GM21619 (cell line): ENCODE measurements at regions not wholly inside any gene's neighbourhood (a gene's known extent, or its start where the extent isn't known, plus 50 kb on each side); places are given as distances from the start of the nearest gene placed in this dataset.
"Not testable (repeated sequence)": the region's sequence is repeated elsewhere in the genome, so short reads cannot be mapped to it uniquely, and the experiment has no call there.

ENCODE experiments used
- ATAC-seq: cut with Tn5 transposase; IDR thresholded peaks from one replicate; pipeline ENCODE4 v1.9.1; 2021; ENCODE audit not compliant: unreplicated experiment

DNA sequence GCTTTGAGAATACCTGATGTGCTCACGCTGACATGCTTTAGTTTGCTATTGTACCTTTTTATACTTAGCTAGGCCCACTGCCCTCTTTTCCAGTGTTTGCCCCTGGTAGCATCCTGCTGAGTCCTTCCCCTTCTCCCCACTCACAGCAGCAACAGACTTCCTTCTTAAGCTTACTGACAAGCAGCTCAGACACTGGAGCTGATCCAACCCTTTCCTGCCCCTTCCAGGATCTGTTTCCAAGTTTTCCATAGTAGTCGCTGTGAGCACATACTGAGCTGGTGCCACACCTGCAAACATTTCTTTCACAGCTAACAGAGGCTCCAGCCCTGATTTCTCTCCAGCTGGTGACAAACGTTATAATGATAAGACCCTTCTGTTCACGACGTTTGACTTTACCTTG, 991.4 kb upstream of the CELF4 start:
- no peak for ATAC-seq

DNA sequence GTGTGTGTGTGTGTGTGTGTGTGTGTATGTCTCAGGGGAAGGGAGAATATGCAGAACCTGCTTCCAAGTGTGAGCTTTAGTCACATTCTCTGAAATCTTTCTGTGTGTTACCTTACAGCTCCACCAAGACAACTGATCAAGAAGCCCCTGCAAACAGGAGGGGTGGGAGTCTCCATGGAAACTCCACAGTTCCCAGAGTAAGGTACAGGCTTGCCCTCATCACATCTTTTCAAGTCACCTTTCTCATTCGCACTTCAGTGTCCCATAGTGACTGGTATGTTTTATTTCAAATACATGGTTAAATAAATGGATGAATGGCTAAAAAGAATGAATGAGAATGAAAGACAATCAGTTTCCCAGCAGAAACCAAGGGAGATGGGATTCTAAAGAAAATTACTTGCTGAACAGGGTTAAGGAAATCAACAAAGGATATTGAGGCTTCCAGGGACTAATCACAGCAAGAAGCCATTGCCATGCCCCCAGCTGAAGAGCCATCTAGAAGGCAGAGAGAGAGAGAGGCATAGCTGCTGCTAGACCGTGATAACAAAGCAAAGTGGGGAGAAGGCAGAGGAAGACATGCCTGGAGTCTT, 987.2 kb upstream of the CELF4 start:
- no peak for ATAC-seq

DNA sequence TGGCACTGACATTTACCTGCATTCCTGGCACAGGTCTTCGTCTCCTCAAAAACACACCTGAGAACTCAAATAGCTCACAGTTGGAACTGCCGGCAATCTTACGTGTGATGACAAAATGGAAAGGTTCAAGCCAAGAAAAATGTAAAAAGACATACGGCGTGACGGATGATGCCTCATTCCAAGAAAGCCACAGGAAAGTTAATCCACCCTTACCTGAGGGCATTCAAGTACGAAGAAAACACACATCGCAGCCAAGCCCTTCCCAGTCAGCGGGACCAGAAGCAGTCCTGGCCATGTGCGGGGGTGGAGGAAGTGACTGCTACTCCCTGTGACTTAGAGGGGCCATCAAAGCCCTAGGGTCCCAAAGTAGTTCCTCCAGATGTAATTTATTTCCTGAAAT, 986.3 kb upstream of the CELF4 start:
- no peak for ATAC-seq

DNA sequence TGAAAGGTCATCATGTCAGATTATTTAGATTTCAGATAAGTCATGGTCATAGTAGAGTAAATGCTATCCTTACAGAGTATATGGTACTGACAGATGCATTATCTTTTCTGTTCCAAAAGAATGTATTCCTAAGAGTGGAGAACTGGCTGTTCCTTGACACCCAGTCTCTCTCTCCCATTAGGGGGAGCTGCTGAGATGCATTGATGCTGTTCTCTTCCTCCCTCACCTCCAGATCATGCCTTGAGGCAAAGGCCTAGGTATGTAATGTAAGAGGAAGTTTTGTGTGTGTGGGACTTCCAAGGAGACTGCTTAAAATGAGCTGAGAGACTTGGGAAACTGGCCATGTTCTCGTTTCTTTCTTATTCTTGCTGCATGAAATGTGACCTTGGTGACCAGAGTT, 979.5 kb upstream of the CELF4 start:
- ATAC-seq = no peak

DNA sequence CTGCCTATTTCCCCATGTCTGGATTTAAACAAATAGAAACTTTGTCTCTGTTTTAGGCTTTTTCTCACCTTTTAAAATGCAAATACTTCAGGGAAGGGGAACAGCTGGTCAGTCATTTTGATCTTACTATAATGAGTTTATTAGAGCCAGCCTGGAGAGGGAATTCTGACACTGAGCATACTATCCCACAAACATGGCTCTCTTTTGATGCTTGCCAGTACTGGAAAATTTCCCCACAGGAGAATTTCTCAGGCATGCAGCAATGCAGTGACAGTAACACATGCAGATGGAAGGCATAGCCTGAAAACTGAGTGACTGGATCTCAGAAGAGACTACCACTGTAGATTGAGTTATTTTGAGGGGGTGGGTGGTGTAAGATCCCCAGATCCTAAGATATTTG, 974.3 kb upstream of the CELF4 start:
- ATAC-seq = no peak

DNA sequence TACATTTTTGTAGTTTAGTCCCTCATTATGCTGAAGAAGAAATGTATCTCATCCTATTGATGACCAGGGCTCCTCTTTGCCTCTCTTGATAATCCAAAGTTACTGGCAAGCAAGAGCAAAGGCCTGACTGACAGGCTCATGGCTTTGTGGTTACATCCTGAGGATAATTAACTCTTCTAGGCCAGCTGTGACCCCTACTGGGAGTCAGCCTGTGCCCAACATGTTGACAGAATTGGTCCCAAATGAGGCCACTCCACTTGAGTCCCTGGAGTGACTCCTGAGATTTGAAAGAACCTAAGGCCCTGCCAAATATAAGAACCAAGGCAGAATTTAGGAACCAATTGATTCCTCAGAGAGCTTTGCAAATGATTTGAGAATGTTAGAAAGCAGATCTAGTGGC, 973.8 kb upstream of the CELF4 start:
- no peak for ATAC-seq

DNA sequence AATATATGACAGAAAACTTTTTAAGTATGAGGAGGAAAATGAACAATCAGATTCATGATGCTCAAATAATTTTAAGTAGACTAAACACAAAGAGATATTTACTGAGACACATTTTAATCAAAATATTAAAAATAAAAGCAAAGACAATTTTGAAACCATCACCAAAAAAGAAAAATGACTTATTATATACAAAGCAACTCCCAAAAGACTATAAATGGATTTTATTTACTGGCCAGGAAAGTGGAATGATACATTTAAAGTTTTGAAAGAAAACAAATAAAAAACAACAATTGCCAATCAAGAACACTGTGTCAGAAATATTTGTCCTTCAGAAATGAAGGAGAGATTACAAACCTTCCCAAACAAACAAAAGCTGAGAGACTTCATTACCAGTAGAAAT, 968.5 kb upstream of the CELF4 start:
- no peak for ATAC-seq

DNA sequence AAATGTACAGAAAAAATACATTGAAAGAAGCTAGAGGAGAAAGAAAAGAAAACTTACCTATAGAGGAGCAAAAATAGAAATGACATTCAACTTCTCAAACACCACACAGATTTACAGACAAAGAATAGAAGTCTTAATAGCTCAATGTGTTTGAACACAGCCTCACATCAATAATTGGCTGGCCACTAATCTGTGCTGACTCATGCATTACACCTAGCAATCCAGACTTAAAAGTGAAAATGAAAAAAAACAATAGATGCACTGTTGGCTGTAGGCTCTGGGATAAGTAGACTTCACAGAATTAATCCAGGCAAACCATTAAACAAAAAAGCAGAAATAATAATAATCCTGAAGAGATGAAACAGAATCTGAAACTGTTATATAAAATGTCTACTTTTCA, 961.3 kb upstream of the CELF4 start:
- no peak for ATAC-seq

DNA sequence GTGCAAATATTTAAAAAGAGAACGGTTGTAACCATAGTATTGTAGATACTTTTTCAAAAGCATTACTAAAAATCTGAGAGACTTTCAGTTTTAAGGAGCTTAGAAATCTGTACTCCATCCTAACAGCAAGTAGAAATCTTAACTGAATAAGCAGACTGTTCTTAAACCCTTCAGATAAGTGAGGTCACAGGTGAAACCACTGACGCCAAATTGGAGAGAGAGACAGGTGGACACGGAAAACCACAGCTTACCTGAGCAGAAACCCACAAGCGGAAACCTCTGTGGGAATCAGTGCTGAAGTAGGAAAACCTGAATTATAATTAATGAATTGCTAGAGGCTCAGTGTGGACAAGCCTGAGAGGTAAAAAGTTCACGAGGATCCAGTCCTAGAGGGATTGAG, 959.4 kb upstream of the CELF4 start:
- ATAC-seq = no peak

DNA sequence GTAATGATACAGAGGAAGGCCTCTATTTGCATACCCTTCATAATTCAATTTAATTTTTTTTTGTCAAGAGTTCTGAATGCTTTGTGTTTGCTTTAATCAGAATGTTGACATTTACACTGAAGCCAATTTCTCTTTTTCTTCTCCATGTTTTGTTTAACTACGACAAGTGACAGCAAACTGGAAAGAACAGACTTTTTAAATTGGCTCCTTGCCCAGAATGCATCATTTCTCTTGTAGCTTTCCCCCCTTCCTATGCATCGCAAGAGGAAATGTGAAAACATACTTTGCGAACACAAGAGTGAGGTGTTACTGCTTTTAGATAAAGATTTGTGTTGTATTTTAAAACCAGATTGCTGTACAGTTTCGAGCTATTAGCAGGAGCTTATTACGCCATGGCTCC, 955.2 kb upstream of the CELF4 start:
- no peak for ATAC-seq

DNA sequence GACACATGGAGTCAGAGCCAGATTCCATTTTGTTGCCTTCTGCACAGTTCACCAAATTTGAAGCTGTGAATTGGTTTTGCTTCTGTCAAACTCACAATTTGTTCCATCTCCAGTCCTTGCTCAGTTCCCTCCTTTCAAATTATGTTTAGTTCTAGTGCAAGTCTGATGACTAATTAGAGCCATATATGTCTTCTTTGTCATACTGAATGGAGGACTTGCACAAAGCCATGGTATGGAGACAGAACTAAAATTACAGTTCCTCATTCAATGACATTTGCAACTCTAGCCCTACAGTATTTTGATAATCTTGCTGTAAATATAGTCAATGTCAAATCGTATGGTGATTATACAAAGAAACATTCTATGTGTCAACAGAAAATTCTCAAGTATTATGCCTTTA, 936.9 kb upstream of the CELF4 start:
- no peak for ATAC-seq

DNA sequence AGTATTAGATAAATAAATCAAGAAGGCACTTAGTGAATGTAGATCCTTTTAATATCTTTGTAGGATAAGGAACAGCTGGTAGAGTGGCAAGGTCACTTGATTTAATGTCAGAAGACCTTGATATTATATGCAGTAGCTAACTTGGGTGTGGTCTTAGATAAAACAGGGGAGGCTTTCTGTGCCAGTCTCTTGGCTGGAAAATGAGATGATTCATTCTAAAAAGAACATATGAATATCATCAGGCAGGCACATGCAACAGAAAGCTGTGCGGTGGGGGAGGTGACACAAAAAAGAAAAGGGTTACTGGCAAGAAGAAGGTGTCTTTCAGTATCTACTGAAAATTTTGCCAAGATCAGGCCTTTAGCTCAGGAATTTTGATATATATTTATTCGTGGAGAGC, 931.7 kb upstream of the CELF4 start:
- ATAC-seq = no peak

DNA sequence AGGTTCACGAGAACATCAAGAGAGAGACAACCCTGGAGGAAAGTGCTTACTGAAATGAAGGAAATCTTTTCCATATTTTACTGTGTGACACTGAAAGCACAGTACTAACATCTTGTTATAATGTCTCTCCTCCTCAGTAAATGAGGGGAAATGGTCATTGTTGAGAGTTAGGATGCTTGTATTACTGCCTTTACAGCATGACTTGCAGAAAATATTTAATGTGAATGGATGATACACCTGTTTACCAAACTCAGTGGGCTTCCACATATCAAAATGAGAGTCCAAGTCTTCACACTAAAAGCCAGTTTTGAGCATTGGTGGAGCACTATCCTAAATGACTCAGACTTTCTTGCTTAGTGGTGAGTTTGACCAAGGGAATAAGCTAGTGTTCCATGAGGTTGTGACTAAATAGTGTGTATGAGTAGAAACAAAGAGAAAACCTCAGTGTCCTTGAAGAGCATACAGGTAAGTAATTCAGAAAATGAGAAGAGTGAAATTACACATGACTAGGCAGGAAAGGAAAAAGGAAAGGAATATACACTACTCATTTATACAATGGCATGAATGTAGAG, 930.7 kb upstream of the CELF4 start:
- no peak for ATAC-seq

DNA sequence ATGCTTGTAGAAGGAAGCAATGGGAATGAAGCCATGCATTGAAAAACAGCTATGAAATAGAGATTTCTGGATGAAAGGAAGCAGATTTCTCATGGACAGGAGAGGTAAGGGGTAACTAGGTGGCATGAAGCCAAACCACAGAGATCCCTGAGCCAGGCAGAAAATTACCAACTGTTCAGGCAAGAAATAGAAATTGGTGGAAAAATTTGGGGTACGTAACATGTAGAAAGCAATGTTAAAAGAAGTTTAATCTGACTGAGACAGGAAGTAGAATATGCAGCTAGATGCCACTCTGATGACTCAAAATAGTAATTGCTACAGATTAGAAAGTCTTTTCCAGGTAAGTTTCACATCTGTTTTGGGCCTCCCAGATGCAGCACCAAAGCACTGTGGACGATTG, 928.5 kb upstream of the CELF4 start:
- no peak for ATAC-seq

DNA sequence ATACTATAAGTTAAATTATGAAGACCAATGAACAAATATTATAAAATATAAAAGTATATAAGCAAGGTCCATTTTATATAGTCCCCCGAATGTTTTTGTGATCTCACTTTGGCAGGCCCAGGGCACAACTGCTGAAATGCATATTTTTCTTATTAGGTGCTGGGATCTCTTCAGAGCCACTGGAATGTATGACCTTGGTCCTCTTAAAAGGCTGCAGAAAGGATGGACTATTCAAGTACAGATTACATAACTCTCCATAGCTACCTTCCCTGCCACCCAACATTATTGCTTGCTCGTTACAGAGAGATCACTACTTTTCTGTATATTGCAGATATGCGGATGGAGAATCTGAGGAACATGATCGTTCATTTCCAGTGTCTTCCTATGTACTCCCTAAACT, 925.6 kb upstream of the CELF4 start:
- no peak for ATAC-seq

DNA sequence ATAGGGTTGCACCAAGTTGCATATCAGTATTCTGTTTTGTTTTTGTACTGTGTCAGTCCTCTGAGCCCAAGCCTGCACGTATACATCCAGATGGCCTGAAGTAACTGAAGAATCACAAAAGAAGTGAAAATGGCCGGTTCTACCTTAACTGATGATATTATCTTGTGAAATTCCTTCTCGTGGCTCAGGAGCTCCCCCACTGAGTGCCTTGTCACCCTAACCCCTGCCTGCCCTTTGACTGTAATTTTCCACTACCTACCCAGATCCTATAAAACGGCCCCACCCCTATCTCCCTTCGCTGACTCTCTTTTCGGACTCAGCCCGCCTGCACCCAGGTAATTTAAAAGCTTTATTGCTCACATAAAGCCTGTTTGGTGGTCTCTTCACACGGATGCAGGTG, 924.1 kb upstream of the CELF4 start:
- ATAC-seq = not testable (repeated sequence)

DNA sequence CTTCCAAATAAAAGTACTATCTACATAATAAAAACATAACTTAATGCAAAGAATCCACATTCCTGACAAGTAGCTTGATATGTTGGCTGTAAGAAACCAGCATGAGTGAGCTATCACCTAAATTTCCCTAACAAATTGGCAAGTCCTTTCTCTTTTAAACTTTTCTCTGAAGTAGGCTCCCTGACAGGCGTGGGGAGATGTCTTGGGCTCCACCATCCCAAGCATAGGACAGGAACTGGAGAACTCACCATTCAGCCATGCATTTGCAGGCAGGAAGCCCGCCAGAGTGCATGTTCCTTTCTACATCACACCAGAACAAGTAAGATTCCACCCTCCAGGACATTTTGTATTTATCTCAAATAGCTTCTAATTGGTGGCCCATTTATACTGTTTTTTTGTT, 921.9 kb upstream of the CELF4 start:
- ATAC-seq = no peak

DNA sequence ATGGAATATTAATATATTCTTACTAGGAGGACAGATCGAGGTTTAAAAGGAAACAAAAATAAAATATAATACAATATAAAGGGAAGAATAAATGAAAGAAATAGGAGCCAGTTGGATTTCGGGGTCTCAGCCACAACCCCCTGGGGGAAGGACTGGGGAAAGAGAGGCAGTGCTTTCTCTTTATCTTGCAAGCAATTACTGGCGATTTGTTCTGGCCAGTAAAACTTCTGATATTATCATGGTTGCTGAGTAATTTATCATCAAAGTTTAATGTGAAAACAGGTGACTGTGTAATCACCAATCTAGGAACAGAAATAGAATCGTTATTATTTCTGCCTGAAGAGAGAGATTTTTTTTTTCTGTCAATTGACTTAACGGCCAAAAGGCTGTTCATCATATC, 917.7 kb upstream of the CELF4 start:
- no peak for ATAC-seq

DNA sequence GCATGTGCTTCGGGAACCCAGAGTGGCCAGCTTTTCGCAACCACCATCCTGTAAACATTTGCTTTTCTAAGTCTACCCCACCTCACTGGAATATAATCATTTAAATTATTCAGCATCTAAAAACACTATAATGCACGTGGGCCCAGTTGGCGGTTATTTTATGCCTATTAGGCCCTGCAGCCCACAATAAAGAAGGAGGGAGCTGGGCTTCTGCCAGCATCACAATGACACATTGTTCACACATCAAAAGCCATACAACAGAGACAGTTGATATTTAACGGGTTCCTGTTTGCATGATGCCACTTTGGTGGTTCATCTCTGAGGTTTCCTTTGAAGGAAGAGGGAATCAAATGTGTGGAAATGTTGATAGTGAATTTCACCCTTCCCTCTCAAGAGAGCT, 916.0 kb upstream of the CELF4 start:
- no peak for ATAC-seq

DNA sequence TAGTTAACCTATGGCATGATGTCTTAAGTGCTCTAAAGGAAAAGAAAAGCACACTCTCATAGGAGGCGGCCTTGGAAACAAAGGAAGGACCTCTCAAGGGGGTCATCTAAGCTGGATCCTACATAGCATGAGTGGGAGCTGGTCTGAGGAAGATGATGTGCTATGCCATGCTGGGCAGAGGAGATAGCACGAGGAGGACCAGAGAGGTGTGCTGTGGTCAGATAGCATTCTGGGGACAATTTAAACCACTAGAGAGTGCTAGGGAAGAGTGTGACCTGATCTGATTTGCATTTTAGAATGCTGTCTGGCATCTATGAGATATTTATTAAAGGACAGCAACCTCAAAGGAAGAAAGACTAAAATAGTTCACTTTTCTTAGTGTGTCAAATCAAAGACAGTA, 910.1 kb upstream of the CELF4 start:
- ATAC-seq = no peak

DNA sequence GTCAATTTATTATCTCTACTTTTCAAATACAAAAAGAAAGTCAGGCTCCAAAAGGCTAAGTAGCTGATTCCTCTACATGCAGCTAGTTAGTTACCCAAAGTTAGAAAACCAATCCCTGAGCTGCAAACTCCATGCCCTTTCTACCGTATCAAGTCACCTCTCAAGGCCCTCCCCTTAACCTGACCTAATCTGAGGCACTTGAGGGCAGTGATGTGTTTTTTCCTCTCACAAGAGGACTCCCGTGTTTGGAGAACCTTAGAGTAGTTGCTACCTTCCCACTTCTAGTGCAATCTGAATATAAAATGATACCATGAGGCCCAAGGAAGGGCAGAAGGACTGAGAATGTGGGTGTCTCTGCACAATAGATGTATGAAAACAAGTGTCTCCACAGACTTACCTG, 907.9 kb upstream of the CELF4 start:
- no peak for ATAC-seq

DNA sequence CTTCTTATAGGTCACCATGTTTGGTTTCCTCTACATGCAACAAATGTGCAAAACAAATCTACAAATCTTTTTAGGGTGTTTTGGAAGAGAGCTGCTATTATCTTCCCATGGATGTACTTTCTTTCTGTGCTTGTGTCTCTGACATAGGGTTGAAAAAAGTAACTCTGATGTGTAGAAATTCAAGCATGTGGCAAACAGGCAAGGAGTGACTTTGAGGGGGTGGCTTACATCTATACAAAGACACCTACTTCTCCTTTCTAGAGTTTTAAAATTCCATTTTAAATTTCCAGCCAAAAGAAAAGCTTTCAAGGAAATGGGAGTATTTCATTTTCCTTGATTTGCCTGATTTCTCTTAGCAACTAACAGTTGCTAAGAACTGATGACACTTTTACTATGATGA, 904.8 kb upstream of the CELF4 start:
- no peak for ATAC-seq

DNA sequence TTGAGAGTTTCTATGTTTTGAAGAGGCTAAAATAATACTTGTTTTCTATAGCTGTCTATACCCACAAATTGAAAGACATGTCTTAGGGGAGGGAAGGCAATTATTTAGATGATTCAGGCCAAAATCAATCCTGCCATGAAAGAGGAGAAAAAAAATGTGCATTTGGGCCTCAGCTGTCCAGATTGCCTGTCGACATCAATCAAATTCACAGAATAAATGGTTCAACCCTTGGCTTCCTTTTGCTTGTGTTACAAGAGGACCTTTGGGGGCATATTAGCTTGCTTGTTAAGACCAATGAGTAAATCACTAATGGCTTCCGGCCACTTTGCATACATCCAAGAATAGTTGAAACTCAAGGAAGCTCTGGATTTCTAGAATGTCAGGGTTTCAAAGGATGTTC, 900.8 kb upstream of the CELF4 start:
- ATAC-seq = no peak

DNA sequence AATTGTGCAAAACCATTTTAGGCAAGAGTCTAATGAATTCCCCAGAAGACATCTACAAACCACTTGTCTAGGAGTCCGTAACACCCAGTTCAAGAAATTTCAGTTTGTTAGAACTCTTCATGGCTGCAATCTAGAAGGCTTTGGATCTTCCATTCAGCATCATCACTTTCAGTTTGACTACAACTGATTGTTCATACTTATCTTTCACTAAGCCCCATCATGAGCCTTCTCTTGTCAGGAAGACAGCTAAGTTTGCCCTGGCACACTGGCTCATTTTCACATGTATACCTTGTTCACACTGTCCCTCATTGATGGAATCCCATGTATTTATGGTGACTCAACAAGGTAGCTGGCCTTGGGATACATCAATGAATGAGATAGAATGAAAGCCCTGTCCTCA, 898.4 kb upstream of the CELF4 start:
- no peak for ATAC-seq
